ENCODE measurements at regions not wholly inside any gene's neighbourhood (a gene's known extent, or its start where the extent isn't known, plus 50 kb on each side); places are given as distances from the start of the nearest gene placed in this dataset.
"Not testable (repeated sequence)": the region's sequence is repeated elsewhere in the genome, so short reads cannot be mapped to it uniquely, and the experiment has no call there.

DNA sequence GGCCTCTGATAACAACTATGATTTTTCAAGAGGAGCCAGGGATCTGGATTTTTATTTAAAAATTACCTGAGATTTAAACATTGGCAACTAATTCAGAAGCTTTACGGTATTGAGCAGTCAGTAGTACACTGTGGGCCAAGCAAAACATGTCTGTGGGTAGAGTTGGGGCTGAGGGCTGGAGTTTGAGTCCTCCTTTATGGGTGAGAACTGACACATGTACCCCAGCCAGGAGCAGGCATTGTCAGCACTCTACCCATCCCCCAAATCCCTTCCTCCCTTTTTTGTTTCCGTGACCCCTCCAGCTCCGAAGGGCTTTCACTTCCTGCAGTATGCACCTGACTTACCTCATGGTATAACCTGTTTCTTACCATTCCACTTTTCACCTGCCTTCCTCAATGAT is 131.4 kb downstream of the SNX5 start:
- no peak for DNase-seq (ENCODE audit: low read depth, low spot score)

GRCh38 chr20:17836303-17836861 is 132.2 kb downstream of the SNX5 start:
- DNase-seq (ENCODE audit: low read depth, low spot score) = no peak

DNA sequence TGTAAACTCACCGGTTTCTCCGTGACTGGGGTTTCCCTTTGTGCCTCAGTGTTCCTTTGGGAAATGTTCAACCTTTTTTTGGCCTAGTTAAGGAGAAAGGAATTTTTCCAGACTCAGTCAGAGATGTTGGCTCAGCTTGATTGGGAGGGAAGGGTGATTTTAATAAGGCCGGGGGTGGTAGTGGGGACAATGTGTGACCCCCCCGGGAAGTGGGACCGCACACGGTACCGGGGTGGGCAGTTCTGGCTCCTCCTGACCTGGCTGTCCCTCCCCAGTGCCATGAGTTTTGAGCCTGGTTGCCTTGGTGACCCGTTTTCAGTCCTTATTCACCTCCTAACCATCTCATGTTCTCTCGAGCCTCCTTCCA is 132.7 kb downstream of the SNX5 start:
- no peak for DNase-seq (ENCODE audit: low read depth, low spot score)

- DNase-seq (ENCODE audit: low read depth, low spot score) = peak; percentile 26
Measured at GRCh38 chr20:17835240-17835933, 133.2 kb downstream of the SNX5 start.

DNA sequence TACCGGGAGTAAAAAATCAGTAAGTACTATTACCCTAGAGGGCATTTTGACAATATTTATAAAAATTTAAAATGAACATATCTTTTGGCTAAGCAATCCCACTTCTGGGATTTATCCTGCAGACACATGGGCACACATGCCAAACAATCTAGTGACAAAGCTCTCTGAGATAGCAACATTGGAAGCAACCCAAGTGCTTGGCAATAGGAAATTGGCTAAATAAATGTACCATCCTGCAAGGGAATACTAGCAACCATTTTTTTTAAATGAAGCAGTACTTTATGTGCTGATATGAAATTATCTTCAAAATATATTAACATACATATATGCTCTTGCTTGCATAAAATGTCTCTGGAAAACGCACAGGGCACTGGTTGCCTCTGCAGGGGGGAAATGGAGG is 133.8 kb downstream of the SNX5 start:
- no peak for DNase-seq (ENCODE audit: low read depth, low spot score)

DNA sequence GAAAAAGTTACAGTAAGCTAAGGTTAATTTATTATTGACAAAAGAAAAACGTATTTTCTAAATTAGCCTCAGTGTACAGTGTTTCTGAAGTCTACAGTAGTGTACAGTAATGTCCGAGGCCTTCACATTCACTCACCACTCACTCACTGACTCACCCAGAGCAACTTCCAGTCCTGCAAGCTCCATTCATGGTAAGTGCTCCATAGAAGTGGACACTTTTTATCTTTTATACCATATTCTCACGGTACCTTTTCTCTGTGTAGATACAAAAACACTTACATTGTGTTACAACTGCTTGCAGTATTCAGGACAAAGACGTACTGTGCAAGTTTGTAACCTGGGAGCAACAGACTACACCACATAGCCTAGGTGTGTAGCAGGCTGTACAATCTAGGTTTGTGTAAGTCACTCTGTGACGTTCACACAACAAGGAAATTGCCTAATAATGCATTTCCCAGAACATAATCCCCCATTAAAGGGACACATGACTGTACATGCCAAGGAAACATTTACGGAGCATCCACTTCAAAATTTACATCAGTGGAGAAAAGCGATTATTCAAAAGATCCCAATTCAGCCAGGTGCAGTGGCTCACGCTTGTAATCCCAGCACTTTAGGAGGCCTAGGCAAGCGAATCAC is 133.4 kb downstream of the BANF2 start:
- no peak for DNase-seq (ENCODE audit: low read depth, low spot score)

GRCh38 chr20:17832236-17832915 is 132.6 kb downstream of the BANF2 start:
- no peak for DNase-seq (ENCODE audit: low read depth, low spot score)

GRCh38 chr20:17828598-17829144 is 128.9 kb downstream of the BANF2 start:
- DNase-seq (ENCODE audit: low read depth, low spot score) = no peak

DNA sequence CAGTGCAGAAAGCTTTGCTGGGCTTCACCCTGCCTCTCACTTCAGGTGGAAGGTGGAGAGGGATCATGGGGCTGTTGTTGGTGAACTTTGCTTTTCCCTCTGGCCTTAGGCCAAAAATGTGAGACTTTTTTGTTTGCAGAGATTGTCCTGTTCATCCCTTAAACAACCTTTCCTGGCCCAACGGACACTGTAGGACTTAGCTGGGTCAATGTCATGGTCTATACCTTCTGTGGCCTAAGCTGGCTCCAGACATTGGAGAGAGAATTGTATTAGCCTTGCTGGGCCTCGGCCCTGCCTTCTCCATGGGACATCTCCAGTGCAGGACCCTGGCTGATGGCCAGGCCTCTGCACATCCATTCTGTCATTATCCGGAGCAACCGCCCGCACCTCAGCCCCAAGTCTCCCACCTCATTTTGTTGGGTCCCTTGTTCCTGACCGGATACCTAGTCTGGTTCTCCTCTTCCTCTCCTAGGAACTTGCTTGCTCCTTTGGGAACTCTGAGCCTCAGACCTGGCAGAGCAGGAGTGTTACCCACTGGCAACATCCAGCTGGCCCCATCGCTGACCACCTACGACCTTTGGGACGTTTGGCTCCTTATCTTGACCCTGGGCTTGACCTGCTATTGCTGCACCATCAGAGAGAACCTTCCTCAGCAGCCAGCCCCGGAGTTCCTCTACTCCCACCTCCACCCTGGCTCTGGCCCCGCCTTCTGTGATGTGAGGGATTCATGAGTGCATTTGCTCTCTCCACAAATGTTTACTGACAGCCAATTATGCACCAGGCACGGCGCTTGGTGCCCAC is 128.2 kb downstream of the BANF2 start:
- no peak for DNase-seq (ENCODE audit: low read depth, low spot score)

- DNase-seq (ENCODE audit: low read depth, low spot score) = no peak
Measured at GRCh38 chr20:17827079-17827478, 127.3 kb downstream of the BANF2 start.

DNA sequence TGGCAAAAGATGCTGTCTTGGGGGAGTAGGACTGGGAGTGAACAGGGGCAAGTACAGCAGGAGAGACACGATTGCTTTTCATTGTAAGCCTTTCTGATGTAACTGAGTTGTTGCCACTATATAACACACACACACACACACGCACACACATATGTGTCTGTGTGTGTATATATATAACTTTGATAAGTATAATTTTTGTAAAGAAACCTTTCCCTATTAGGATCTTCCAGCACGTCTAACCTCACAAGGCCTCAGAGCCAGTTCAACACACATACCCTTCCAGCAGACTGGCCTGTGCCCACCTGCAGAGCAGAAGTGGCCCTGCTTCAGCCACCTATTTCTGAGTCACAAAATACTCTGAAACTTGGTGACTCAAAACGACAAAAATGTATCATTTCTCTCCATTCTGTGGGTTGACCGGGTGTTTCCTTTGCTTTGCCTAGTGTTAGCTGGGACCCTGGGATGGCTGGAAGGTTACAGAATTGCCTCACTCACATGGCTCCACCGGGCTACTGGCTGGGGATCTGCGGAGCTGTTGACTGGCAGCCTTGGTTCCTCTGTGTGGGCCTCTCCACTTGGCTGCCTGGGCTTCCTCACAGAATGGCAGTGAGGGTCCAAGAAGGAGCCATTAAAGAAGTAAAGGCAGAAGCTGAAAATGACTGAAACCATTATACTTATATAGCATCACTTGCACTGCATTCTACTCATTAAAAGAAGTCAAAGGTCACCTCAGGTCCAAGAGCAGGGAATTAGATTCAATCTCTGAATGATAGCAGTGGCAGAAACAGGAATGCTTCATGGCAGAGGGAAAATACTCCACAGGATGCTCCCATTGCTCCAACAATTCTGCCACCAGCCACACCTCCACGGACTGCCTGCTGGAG is 126.4 kb downstream of the BANF2 start:
- DNase-seq (ENCODE audit: low read depth, low spot score) = no peak

- no peak for DNase-seq (ENCODE audit: low read depth, low spot score)
Measured at GRCh38 chr20:17825252-17825959, 125.6 kb downstream of the BANF2 start.

- DNase-seq (ENCODE audit: low read depth, low spot score) = no peak
Measured at GRCh38 chr20:17824676-17825251, 125.0 kb downstream of the BANF2 start.

DNA sequence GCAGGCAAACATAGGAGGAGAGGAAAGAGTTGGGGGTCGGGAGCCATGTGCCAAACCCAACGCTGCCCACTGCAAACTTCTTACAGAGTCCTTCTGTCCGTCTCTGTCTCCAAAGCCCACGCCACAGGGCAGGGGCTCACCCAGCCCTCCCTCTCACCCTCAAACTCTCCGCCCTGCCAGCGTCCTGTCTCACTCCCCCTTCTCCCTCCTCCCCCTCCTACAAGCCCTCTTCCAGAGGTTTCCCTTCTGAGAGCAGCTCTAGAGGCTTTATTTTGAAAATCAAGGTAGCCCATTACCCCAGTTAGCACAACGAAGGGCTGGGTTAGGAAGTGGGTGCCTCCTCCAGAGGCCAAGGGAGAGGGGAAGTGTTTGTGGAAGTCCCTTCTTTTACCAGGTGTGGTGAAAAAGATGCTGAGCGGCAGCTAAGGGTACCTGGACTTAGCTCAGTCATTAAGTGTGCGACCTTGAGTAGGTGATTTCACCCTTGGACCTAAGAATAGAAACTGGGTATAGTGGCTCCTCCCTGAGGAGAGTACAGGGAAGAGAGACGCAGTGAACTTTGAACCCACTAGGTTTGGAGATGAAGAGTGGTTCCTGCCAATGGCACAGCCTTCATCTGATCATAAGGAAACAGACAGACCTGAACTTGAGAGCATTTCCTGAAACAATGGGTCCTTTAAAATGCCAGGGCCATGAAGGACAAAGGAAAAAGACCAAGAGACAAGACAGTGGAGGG is 123.8 kb downstream of the BANF2 start:
- DNase-seq (ENCODE audit: low read depth, low spot score) = no peak

- DNase-seq (ENCODE audit: low read depth, low spot score) = no peak
Measured at GRCh38 chr20:17822540-17823408, 123.0 kb downstream of the BANF2 start.

DNA sequence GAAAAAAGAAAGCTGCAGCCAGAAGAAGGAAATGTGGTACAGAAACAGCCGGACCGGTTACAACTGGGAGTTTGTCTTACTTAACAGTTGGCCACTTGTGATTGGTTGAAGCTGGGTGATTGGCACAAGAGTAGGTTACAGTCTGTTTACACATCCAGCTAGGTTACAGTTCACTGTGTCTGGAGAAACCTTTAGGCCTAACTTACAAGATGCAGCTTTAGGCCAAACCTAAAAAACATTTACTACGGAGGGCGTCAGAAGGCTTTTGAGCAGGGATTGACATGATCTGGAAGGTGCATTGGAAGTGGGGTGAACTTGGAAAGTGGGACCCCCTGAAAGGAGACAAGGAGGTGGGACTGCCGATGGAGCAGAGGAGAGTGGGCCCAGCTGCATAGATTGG is 122.3 kb downstream of the BANF2 start:
- DNase-seq (ENCODE audit: low read depth, low spot score) = no peak

GRCh38 chr20:17821606-17822005 is 121.8 kb downstream of the BANF2 start:
- DNase-seq (ENCODE audit: low read depth, low spot score) = not testable (repeated sequence)

Data from pulmonary artery endothelial cell (primary cell).